ENCODE measurements at regions not wholly inside any gene's neighbourhood (a gene's known extent, or its start where the extent isn't known, plus 50 kb on each side); places are given as distances from the start of the nearest gene placed in this dataset.

DNA sequence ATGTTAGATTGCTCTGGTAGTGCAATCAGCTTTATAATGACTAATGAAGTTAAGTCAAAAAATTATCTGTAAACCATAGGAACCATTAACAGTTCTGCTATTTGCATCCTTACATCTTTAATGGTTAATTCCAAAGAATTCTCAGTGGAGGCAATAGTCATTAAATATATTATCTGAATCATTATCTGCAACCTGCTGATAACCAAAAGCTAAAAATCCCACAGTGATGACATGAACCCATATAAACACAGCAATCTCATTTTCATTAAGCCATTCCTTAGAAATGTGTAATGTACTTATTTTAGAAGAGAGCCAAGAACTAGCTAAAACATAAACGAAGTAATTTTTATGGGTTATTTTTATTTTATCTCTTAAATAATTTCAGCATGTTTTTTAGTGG lies 60.2 kb downstream of the MAGEB16 start:
- Mint-ChIP-seq H3K4me1 (ENCODE audit: low read depth) (no peaks in the 10 kb centered on the region), H3K9me3 (no peaks in the 10 kb centered on the region), H3K27me3 (ENCODE audit: low read depth) (no peaks in the 10 kb centered on the region), H3K4me3 (no peak overlapping the region), H3K36me3 (ENCODE audit: low read depth) (no peaks in the 10 kb centered on the region), H3K27ac (no peak overlapping the region)
- CTCF ChIA-PET, result no interaction called here
- intact Hi-C loops (cut with micrococcal nuclease), result no loop called here
- DNase-seq, result no peak

DNA sequence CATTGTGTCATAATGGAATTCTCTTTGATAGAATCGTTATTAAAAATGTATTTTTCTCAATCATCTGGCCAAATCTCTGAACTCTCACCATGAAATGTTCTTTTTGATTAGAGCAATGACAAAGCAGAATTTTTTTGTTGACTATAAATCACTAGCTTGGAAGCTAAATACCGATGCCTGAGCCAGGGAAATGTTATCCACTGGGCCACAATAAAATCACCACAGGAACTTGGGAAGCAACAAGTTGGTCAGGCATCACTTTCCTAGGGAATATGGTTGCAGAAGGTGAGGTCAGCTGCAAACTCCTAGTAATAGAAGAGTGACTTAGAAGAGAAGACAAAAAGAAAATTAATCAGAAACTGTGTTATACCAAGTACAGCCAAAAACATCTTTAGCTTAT lies 60.6 kb upstream of the CFAP47 start:
- CTCF ChIA-PET, result interaction anchor here (0.6 kb wide), 1 partner anchor 1154 kb away, joined by 3 read pairs; no protein-coding TSS in a partner anchor
- no peak for DNase-seq
- no peaks in the 10 kb centered on the region for H3K4me1 Mint-ChIP-seq (ENCODE audit: low read depth)
- no peak overlapping the region for H3K27ac Mint-ChIP-seq
- H3K27me3 Mint-ChIP-seq (ENCODE audit: low read depth), result no peaks in the 10 kb centered on the region
- H3K36me3 Mint-ChIP-seq (ENCODE audit: low read depth), result no peaks in the 10 kb centered on the region
- no peaks in the 10 kb centered on the region for H3K9me3 Mint-ChIP-seq
- intact Hi-C loops (cut with micrococcal nuclease), result no loop called here
- no peak overlapping the region for H3K4me3 Mint-ChIP-seq

DNA sequence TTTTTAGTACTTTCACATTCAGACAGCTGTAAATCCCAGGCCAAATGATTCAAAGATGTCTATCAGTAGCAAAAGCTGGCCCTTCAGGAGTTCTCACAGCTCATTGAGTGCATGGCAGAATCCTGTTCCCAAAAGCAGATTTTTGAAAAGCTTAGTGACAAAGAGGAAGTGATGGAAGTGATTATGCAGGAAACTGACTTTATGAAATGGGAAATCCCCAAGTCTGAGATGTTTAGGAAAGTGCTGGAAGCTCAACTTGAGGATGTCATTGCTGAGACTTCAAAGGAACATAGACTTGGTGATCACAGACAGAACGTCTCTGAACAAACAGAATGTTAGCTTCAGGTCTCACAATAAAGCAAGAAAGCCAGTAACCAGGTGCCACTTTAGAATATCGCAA lies 51.0 kb upstream of the CFAP47 start:
- CTCF ChIA-PET, result no interaction called here
- intact Hi-C loops (cut with micrococcal nuclease), result no loop called here
- H3K9me3 Mint-ChIP-seq, result peaks cover 3% of the 10 kb centered on the region
- no peak overlapping the region for H3K4me3 Mint-ChIP-seq
- no peaks in the 10 kb centered on the region for H3K36me3 Mint-ChIP-seq (ENCODE audit: low read depth)
- no peak overlapping the region for H3K27ac Mint-ChIP-seq
- H3K4me1 Mint-ChIP-seq (ENCODE audit: low read depth), result no peaks in the 10 kb centered on the region
- no peak for DNase-seq
- H3K27me3 Mint-ChIP-seq (ENCODE audit: low read depth), result no peaks in the 10 kb centered on the region

Data from activated naive CD4-positive, alpha-beta T cell treated with anti-CD3 and anti-CD28 coated beads for 36 hours (primary cell).